ENCODE measurements at regions not wholly inside any gene's neighbourhood (a gene's known extent, or its start where the extent isn't known, plus 50 kb on each side); places are given as distances from the start of the nearest gene placed in this dataset.

GRCh38 chr4:36863601-36864000 lies 380.9 kb upstream of the NWD2 start:
- no peak overlapping the region for H3K27ac Mint-ChIP-seq
- no peaks in the 10 kb centered on the region for H3K27me3 Mint-ChIP-seq
- no peak for DNase-seq (ENCODE audit: low spot score)
- no peak overlapping the region for H3K4me3 Mint-ChIP-seq
- no peak for ATAC-seq
- H3K9me3 Mint-ChIP-seq = no peaks in the 10 kb centered on the region
- H3K36me3 Mint-ChIP-seq = no peaks in the 10 kb centered on the region
- H3K4me1 Mint-ChIP-seq (ENCODE audit: low read depth in 2 of 2) = no peaks in the 10 kb centered on the region

DNA sequence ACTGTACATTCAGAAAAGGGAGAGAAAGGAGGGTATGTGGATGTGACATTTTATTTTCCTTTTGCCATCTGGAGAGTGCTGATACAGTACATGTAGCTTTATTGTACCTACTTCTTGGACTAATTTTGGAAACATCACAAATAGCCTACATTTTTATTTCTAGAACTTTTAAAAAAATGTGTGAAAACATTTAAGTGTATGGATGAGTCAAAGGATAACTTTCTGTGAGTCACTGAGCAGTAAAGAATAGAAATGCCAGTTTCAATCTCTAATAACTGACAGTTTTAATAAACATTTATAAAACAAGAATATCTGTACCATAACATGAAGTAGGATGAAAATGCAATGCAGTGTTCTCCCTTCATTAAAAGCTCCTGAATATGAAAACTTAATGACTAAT lies 374.4 kb upstream of the NWD2 start:
- H3K27ac Mint-ChIP-seq = no peak overlapping the region
- H3K9me3 Mint-ChIP-seq = peaks cover 5% of the 10 kb centered on the region
- DNase-seq (ENCODE audit: low spot score) (no peak), ATAC-seq (no peak)
- H3K36me3 Mint-ChIP-seq = no peaks in the 10 kb centered on the region
- H3K27me3 Mint-ChIP-seq = no peaks in the 10 kb centered on the region
- H3K4me3 Mint-ChIP-seq = no peak overlapping the region
- H3K4me1 Mint-ChIP-seq (ENCODE audit: low read depth in 2 of 2) = no peaks in the 10 kb centered on the region

- Mint-ChIP-seq H3K27me3 (no peaks in the 10 kb centered on the region), H3K4me1 (ENCODE audit: low read depth in 2 of 2) (no peaks in the 10 kb centered on the region), H3K36me3 (no peaks in the 10 kb centered on the region), H3K9me3 (peaks cover 5% of the 10 kb centered on the region), H3K27ac (no peak overlapping the region), H3K4me3 (no peak overlapping the region)
- ATAC-seq = no peak
- no peak for DNase-seq (ENCODE audit: low spot score)
Observed at GRCh38 chr4:36872679-36873078, 371.9 kb upstream of the NWD2 start.

DNA sequence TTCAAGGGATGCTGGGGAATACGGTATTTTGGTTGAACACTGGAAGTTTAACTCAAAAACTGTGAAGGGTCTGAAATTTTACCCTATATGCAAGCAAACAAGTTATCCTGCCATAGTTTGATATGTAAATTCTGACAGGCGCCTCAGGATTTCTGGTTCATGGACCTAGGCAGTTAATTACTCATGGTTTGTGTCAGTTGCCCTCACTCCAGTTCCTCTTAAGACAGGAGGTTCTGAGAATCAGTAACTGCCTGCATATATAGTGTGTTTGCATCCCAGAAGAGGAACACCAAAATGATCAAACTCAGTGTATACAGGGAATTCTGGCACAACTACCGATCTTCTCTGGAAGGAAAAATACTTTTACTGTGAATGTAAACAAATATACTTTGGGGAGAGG lies 360.4 kb upstream of the NWD2 start:
- DNase-seq (ENCODE audit: low spot score) (no peak), ATAC-seq (no peak)
- Mint-ChIP-seq H3K4me3 (no peak overlapping the region), H3K4me1 (ENCODE audit: low read depth in 2 of 2) (no peaks in the 10 kb centered on the region), H3K9me3 (peaks cover 13% of the 10 kb centered on the region), H3K27me3 (no peaks in the 10 kb centered on the region), H3K36me3 (no peaks in the 10 kb centered on the region), H3K27ac (no peak overlapping the region)

GRCh38 chr4:36891971-36892370 lies 352.6 kb upstream of the NWD2 start:
- H3K4me1 Mint-ChIP-seq (ENCODE audit: low read depth in 2 of 2) = no peaks in the 10 kb centered on the region
- no peak for ATAC-seq

GRCh38 chr4:36900446-36900987 lies 344.0 kb upstream of the NWD2 start:
- Mint-ChIP-seq H3K27me3 (no peaks in the 10 kb centered on the region), H3K9me3 (peaks cover 8% of the 10 kb centered on the region), H3K4me1 (ENCODE audit: low read depth in 2 of 2) (no peaks in the 10 kb centered on the region), H3K36me3 (no peaks in the 10 kb centered on the region), H3K27ac (no peak overlapping the region), H3K4me3 (no peak overlapping the region)
- ATAC-seq (no peak), DNase-seq (ENCODE audit: low spot score) (no peak)

More at GRCh38 chr4:36891971-36892370, 352.6 kb upstream of the NWD2 start:
- no peak overlapping the region for H3K27ac Mint-ChIP-seq
- H3K27me3 Mint-ChIP-seq = no peaks in the 10 kb centered on the region
- peaks cover 25% of the 10 kb centered on the region for H3K9me3 Mint-ChIP-seq
- no peak for DNase-seq (ENCODE audit: low spot score)
- no peaks in the 10 kb centered on the region for H3K36me3 Mint-ChIP-seq
- H3K4me3 Mint-ChIP-seq = no peak overlapping the region

GRCh38 chr4:36904823-36905222 lies 339.7 kb upstream of the NWD2 start:
- Mint-ChIP-seq H3K9me3 (peaks cover 13% of the 10 kb centered on the region), H3K27me3 (no peaks in the 10 kb centered on the region)
- no peak for ATAC-seq

GRCh38 chr4:36914106-36914505 lies 330.4 kb upstream of the NWD2 start:
- Mint-ChIP-seq H3K27ac (no peak overlapping the region), H3K27me3 (no peaks in the 10 kb centered on the region), H3K4me3 (no peak overlapping the region), H3K36me3 (no peaks in the 10 kb centered on the region), H3K4me1 (ENCODE audit: low read depth in 2 of 2) (no peaks in the 10 kb centered on the region), H3K9me3 (no peaks in the 10 kb centered on the region)
- DNase-seq (ENCODE audit: low spot score) = no peak
- ATAC-seq = no peak

More at GRCh38 chr4:36904823-36905222, 339.7 kb upstream of the NWD2 start:
- no peak for DNase-seq (ENCODE audit: low spot score)
- Mint-ChIP-seq H3K4me3 (no peak overlapping the region), H3K36me3 (no peaks in the 10 kb centered on the region), H3K4me1 (ENCODE audit: low read depth in 2 of 2) (no peaks in the 10 kb centered on the region), H3K27ac (no peak overlapping the region)

- Mint-ChIP-seq H3K4me3 (no peak overlapping the region), H3K27me3 (no peaks in the 10 kb centered on the region), H3K4me1 (ENCODE audit: low read depth in 2 of 2) (no peaks in the 10 kb centered on the region), H3K36me3 (no peaks in the 10 kb centered on the region), H3K9me3 (no peaks in the 10 kb centered on the region), H3K27ac (no peak overlapping the region)
- no peak for DNase-seq (ENCODE audit: low spot score)
- no peak for ATAC-seq
Observed at GRCh38 chr4:36915717-36916116, 328.8 kb upstream of the NWD2 start.

DNA sequence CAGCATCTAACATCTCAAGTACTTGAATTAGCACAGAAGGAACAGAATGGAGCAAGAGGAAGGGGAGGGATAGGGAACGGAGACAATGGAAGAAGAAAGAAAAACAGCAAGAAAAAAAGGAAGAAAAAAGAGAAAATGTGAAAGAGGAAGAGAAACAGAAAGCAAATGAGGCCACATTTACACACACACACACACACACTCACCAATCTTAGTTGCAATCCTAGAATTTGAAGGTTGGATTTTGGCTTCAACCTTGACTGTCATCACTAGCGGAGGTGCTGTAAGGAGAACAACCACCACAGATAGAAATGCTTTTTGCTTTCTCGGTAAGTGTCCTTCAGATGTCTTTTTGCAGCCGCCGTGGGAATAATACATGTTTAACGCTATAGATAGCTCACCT lies 327.1 kb upstream of the NWD2 start:
- Mint-ChIP-seq H3K36me3 (no peaks in the 10 kb centered on the region), H3K4me3 (no peak overlapping the region), H3K27ac (no peak overlapping the region), H3K27me3 (no peaks in the 10 kb centered on the region), H3K9me3 (no peaks in the 10 kb centered on the region), H3K4me1 (ENCODE audit: low read depth in 2 of 2) (no peaks in the 10 kb centered on the region)
- DNase-seq (ENCODE audit: low spot score) (no peak), ATAC-seq (no peak)

GRCh38 chr4:36919721-36920120 lies 324.8 kb upstream of the NWD2 start:
- no peak for DNase-seq (ENCODE audit: low spot score)
- H3K4me1 Mint-ChIP-seq (ENCODE audit: low read depth in 2 of 2) = no peaks in the 10 kb centered on the region
- no peak for ATAC-seq
- no peak overlapping the region for H3K27ac Mint-ChIP-seq
- H3K9me3 Mint-ChIP-seq = no peaks in the 10 kb centered on the region
- no peaks in the 10 kb centered on the region for H3K27me3 Mint-ChIP-seq
- no peak overlapping the region for H3K4me3 Mint-ChIP-seq
- no peaks in the 10 kb centered on the region for H3K36me3 Mint-ChIP-seq

DNA sequence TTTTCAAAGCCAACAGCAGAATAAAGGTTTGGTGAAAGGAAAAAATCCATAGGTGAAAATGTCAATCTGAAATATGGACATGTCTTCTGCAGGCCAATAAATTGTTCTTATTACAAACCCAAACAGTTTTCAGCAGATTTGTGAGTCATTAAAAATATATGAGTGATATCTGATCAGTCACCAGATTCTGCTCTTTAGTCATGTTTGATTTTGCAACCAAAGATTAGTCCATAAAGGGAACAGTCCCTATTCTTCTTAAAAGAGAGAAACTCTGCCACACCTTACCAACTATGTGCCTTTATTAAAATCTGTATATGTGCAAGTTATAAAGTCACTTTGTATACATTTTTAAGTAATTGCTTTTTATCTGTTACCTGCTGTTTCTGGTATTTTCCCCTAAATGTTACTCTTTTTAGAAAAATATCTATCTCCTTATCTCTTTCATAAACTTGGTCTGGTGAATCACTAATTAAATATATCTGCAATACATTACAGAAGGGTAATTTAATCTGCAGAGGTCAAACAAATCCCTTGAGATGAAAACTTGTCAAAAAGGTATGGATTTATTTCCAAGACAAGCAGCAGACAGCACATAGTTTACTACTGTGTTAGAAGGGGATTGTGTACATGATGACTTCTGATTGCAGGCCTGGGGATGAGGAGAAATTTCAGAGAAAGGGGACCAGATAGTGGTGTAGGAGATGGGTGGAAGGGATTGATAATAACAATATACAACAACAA lies 322.9 kb upstream of the NWD2 start:
- DNase-seq (ENCODE audit: low spot score) (no peak), ATAC-seq (no peak)
- no peaks in the 10 kb centered on the region for H3K4me1 Mint-ChIP-seq (ENCODE audit: low read depth in 2 of 2)
- H3K9me3 Mint-ChIP-seq = no peaks in the 10 kb centered on the region
- no peak overlapping the region for H3K27ac Mint-ChIP-seq
- no peaks in the 10 kb centered on the region for H3K36me3 Mint-ChIP-seq
- H3K27me3 Mint-ChIP-seq = no peaks in the 10 kb centered on the region
- no peak overlapping the region for H3K4me3 Mint-ChIP-seq

DNA sequence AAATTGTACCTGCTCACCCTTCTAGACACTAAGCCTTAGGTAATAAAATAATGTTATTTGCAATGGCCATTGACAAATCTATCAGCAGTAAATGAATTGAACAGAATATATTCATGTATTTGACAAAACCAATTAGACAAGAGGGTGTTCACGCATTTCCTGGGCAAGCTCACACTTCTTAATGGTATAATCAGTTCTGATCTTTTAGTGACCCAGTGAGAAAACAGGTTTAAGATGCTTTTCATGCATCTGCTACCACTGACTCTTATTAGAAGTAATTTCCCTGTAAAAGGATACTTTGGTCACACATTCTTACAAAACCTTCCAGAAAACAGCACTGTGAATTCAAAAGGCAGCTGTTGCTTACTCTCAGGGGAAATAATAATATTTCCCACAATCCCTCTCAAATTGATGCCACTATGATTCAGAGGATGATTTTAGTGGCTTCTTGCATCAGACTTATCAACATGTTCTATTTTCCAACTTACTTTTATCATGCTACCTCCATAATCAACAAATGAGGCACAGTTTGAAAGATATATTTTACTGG lies 313.9 kb upstream of the NWD2 start:
- H3K27ac Mint-ChIP-seq = no peak overlapping the region
- H3K36me3 Mint-ChIP-seq = no peaks in the 10 kb centered on the region
- no peaks in the 10 kb centered on the region for H3K27me3 Mint-ChIP-seq
- H3K4me1 Mint-ChIP-seq (ENCODE audit: low read depth in 2 of 2) = no peaks in the 10 kb centered on the region
- DNase-seq (ENCODE audit: low spot score) = no peak
- H3K4me3 Mint-ChIP-seq = no peak overlapping the region
- peaks cover 8% of the 10 kb centered on the region for H3K9me3 Mint-ChIP-seq
- ATAC-seq = no peak

DNA sequence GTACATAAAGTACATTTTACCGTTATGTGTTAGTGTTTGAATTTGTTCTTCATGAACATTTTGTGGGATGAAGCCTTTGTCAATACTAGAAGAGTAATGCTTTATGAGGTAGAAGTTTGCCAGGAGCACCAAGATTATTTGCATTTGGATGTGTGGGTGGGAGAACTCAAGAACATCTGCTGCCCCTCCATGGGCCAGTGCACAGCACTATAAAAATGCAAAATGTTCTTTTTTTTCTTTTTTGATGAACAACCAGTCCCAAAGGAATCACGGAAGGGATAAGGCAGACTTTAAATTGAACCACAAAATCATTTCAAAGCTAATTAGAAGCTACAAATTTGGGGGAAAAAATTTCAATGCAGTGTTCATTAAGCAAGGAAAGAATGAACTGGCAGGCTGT lies 300.3 kb upstream of the NWD2 start:
- ATAC-seq (no peak), DNase-seq (ENCODE audit: low spot score) (no peak)
- no peak overlapping the region for H3K4me3 Mint-ChIP-seq

More for the DNA sequence above, 300.3 kb upstream of the NWD2 start:
- Mint-ChIP-seq H3K27ac (no peak overlapping the region), H3K4me1 (ENCODE audit: low read depth in 2 of 2) (no peaks in the 10 kb centered on the region), H3K36me3 (no peaks in the 10 kb centered on the region), H3K27me3 (no peaks in the 10 kb centered on the region), H3K9me3 (peaks cover 12% of the 10 kb centered on the region)

Data from natural killer cell treated with Interleukin-12 subunit alpha and Interleukin-12 subunit beta and Interleukin-15 and Interleukin-18, amount 100 ng/mL, for 72 hours (primary cell).